HG02981 (cell line): ENCODE measurements at regions not wholly inside any gene's neighbourhood (a gene's known extent, or its start where the extent isn't known, plus 50 kb on each side); places are given as distances from the start of the nearest gene placed in this dataset.

Experiments
- ATAC-seq: cut with Tn5 transposase; IDR thresholded peaks from one replicate; pipeline ENCODE4 v1.9.1; 2021; ENCODE audit warnings: mild to moderate bottlenecking, moderate library complexity; ENCODE audit not compliant: unreplicated experiment

GRCh38 chr14:95387826-95388445, 68.2 kb upstream of the CLMN start:
- no peak for ATAC-seq

- ATAC-seq: no peak
These were observed 66.9 kb upstream of the CLMN start for GRCh38 chr14:95386536-95387095.

- no peak for ATAC-seq
These were observed 66.0 kb upstream of the CLMN start for GRCh38 chr14:95385701-95386100.

GRCh38 chr14:95382747-95383146, 63.0 kb upstream of the CLMN start:
- no peak for ATAC-seq

- ATAC-seq: no peak
These were observed 62.0 kb upstream of the CLMN start for GRCh38 chr14:95381726-95382125.

GRCh38 chr14:95380350-95381042, 60.8 kb upstream of the CLMN start:
- no peak for ATAC-seq

GRCh38 chr14:95379634-95380033, 59.9 kb upstream of the CLMN start:
- ATAC-seq: no peak

- no peak for ATAC-seq
These were observed 55.9 kb upstream of the CLMN start for GRCh38 chr14:95375539-95376109.

GRCh38 chr14:95374239-95374997, 54.7 kb upstream of the CLMN start:
- no peak for ATAC-seq

GRCh38 chr14:95370076-95370475, 50.4 kb upstream of the CLMN start:
- ATAC-seq: no peak
